Suprapubic skin (tissue), 3 donors: ENCODE measurements at regions not wholly inside any gene's neighbourhood (a gene's known extent, or its start where the extent isn't known, plus 50 kb on each side); places are given as distances from the start of the nearest gene placed in this dataset.

Experiments used
- POLR2AphosphoS5 ChIP-seq, 3 donors: sonication (generic); formaldehyde crosslinking; IDR thresholded peaks; one replicate each; pipeline ENCODE4 v1.6.1; 2017; ENCODE audit warnings: antibody characterized with exemption in 3 of 3
- TF ChIP-seq, protein P1 (sequence below), 2 donors: fragments of 200-600 bp in 1 of 2; fragments of 450-650 bp in 1 of 2; sonication (generic) in 1 of 2; IDR thresholded peaks; one replicate each; pipeline ENCODE4 v1.5.1; 2016 to 2019; ENCODE audit warnings: antibody characterized with exemption in 2 of 2, mild to moderate bottlenecking in 1 of 2, moderate library complexity in 1 of 2

DNA sequence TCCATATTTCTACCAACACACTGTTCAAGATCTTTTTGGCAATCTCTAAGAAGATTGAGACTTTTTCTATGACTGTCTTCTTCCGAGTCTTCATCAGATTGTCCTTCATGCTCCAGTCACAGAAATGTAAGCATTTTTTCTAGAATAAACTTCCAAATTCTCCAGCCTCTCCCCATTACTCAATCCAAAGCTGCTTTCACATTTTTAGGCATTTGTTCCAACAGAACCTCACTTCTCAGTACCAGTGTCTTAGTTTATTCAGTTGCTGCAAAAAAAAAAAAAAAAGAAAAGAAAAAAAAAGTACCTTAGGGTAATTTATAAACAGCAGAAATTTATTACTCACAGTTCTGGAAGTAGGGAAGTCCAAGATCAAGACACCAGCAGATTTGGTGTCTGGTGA lies 290.8 kb upstream of the NOVA1 start:
- TF ChIP-seq, protein P1, sequence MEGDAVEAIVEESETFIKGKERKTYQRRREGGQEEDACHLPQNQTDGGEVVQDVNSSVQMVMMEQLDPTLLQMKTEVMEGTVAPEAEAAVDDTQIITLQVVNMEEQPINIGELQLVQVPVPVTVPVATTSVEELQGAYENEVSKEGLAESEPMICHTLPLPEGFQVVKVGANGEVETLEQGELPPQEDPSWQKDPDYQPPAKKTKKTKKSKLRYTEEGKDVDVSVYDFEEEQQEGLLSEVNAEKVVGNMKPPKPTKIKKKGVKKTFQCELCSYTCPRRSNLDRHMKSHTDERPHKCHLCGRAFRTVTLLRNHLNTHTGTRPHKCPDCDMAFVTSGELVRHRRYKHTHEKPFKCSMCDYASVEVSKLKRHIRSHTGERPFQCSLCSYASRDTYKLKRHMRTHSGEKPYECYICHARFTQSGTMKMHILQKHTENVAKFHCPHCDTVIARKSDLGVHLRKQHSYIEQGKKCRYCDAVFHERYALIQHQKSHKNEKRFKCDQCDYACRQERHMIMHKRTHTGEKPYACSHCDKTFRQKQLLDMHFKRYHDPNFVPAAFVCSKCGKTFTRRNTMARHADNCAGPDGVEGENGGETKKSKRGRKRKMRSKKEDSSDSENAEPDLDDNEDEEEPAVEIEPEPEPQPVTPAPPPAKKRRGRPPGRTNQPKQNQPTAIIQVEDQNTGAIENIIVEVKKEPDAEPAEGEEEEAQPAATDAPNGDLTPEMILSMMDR (IDR thresholded peaks at IDR 0.05): no peak
- TF ChIP-seq POLR2AphosphoS5 (IDR thresholded peaks at IDR 0.05): no peak
